HG03575 (cell line): ENCODE measurements at regions not wholly inside any gene's neighbourhood (a gene's known extent, or its start where the extent isn't known, plus 50 kb on each side); places are given as distances from the start of the nearest gene placed in this dataset.
A peak's percentile ranks its signal among the peaks of the same experiment; 100 is the strongest.

Experiments
- ATAC-seq: cut with Tn5 transposase; IDR thresholded peaks from one replicate; pipeline ENCODE4 v1.9.1; 2021; ENCODE audit not compliant: unreplicated experiment, insufficient number of reproducible peaks, low FRiP score; ENCODE audit errors: extremely low read depth

DNA sequence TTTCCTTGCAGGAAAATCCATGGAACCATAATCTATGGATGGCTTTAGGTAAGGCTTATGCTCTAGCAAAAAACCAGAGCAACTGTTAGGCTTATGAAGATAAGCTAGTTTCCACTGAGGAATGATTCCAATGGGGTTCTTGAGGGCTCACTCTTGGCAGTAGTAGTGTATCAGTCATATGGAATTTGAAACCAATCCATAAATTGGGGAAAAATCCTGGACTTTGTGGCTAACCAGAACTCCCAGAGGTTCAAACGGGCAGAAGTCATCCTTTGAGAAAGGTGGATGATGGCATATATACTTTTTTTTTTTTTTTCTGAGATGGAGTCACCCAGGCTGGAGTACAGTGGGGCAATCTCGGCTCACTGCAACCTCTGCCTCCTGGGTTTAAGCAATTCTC lies 54.2 kb upstream of the ATF3 start:
- ATAC-seq = no peak

DNA sequence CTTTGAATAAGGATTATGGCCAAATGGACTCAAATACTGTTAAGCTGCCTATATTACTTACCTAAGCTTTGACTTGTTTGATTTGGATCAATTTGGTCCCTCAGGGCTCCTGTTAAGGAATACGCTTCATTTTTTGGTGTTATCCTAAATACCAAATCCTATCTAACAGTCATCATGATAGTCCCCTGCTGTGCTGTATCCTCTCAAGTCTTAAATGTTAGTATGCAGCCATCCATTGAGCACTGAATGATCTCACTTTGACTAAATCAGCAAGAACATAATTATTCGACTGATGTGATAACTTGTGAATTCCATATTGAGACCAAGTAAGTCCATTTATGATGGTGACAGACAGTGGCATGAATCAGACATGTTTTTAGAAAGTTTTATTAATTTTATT lies 53.1 kb upstream of the ATF3 start:
- ATAC-seq = no peak

DNA sequence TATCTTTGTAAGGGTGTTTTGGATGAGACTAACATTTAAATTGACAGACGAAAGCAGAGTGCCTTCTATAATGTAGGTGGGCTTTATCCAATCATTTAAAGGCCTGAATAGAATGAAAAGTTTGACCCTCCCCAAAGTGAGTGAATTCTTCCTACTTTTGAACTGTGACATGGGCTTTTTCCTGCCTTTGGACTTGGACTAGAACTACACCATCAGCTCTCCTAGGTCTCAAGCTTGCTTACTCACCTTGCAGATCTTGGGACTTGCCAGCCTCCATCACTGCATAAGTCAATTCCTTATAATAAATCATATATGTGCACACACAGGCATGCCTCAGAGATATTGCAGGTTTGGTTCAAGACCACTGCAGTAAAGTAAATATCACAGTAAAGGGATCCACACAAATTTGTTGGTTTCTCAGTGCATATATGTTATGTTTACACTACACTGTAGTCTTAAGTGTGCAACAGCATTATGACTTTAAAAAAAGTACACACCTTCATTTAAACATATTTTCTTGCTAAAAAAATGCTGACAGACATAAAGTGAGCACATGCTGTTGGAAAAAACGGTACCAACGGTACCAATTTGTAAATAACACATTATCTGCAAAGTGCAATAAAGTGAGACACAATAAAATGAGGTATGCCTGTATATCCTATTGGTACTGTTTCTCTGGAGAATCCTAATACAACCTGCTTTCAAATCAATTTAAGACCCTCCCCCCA lies 51.6 kb upstream of the ATF3 start:
- ATAC-seq = no peak

DNA sequence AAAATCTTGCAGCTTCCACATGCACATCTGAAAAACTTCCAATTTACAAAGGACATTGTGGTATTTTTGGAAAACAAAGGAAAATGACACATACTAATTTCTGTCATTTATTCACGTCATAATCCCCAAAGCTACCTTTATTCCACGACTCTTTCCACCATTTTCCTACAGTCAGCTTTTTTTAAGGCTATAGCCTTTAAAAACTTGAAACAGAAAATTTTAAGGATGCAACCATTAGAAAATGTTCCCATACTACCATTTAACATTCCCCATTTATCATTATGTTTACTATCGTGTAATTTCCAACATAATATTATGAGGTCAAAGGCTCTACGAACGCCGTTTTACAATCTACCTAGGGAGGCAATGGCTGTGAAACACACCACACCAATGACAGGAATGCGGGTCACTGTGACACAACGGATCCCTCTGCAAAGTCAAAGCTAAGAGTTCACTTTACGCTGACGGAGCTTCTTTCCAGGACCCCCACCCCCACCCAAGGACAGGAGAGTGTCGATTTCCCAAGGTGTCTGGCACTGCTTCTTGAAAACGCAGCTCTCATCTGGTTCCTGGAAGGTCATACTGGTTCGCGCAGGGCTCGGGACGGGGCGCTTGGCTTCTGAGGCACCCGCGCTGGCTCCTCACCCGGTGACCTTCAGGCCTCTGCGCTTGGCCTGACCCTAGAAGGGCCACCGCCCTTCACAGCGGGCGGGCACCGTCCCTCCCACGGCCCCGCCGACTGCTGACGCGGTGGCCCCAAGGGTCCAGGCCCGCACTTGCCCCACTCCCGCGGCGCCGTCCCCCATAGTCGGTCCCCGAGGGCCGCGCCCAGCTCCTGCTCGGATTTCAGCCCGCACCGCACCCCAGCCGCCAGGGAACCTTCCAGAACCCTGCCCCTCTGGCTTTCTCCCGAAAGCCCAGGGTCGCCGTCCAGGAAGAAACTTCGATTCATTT lies 50.5 kb upstream of the ATF3 start:
- ATAC-seq = no peak

DNA sequence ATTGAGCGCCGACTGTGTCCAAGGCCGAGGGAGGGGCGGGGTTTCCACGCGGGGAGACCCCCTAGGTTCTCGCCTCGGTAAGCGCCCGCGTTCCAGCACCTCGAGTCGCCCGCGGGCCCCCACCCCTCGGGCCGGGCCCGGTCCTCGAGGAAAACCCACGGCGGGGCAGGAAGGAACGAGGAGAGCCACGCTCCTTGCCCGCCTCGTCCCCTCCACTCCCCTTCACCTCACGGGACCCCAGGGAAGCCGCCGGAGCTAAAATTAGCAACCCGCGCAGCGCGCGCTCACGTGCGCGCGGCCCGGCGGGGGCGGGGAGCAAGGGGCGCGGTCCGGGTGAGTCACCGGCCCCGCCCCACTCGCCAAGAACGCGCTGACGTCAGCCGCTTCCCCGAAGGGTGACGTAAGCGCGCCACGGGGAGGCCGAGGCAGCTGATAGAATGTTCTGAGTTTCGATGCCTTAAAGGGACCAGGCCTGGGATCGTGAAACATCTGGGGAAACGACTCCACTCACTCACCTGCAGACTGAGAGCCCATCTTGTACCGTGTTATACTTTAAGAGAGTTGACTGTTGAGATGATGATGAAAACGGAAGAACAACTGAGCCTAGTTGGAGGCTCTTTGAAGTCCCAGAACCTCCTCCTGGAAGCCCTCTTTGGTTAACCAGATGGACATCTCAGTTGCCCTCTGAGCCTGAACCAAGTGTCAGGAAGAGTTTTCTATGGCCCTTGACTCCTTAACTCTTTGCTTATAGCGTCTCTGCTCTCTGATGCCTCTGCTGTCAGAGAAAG lies 49.7 kb upstream of the ATF3 start:
- ATAC-seq = peak; percentile 68
